Neural progenitor cell (in vitro differentiated cells): ENCODE measurements at regions not wholly inside any gene's neighbourhood (a gene's known extent, or its start where the extent isn't known, plus 50 kb on each side); places are given as distances from the start of the nearest gene placed in this dataset.

Source experiments
- DNase-seq: peaks from one replicate; pipeline ENCODE4 v3.0.0-alpha.2; 2016; ENCODE audit warnings: low spot score
- H2AFZ ChIP-seq: fragments of 200-600 bp; sonication (generic); replicated peaks from 2 replicates; pipeline ENCODE4 v1.6.1; 2016; ENCODE audit warnings: antibody characterized with exemption
- H3F3A ChIP-seq: fragments of 200-600 bp; sonication (generic); 2 replicates; pipeline ENCODE4 v1.6.1; 2016; ENCODE audit warnings: antibody characterized with exemption, low read depth
- H3K27ac ChIP-seq: fragments of 200-600 bp; sonication (generic); 2 replicates; pipeline ENCODE4 v1.5.1; 2016; ENCODE audit warnings: mild to moderate bottlenecking
- H3K27me3 ChIP-seq: fragments of 200-600 bp; sonication (generic); 2 replicates; pipeline ENCODE4 v1.6.1; 2016; ENCODE audit warnings: mild to moderate bottlenecking, moderate library complexity
- H3K36me3 ChIP-seq: fragments of 200-600 bp; sonication (generic); 2 replicates; pipeline ENCODE4 v1.5.1; 2016
- H3K4me1 ChIP-seq: fragments of 200-600 bp; sonication (generic); 2 replicates; pipeline ENCODE4 v1.6.1; 2016; ENCODE audit warnings: mixed run types
- H3K4me2 ChIP-seq: fragments of 200-600 bp; sonication (generic); 2 replicates; pipeline ENCODE4 v1.6.1; 2016
- H3K4me3 ChIP-seq: fragments of 200-600 bp; sonication (generic); 2 replicates; pipeline ENCODE4 v1.5.1; 2016
- H3K79me2 ChIP-seq: fragments of 200-600 bp; sonication (generic); 2 replicates; pipeline ENCODE4 v1.6.1; 2016; ENCODE audit warnings: low read depth
- H3K9ac ChIP-seq: fragments of 200-600 bp; sonication (generic); 2 replicates; pipeline ENCODE4 v1.6.1; 2016
- H3K9me3 ChIP-seq: fragments of 200-600 bp; sonication (generic); 2 replicates; pipeline ENCODE4 v1.5.1; 2016; ENCODE audit warnings: low read depth
- H4K20me1 ChIP-seq: fragments of 200-600 bp; sonication (generic); 2 replicates; pipeline ENCODE4 v1.6.1; 2016; ENCODE audit warnings: low read depth
- H3K27ac Mint-ChIP-seq: 3 replicates; pipeline ENCODE4 v1.8.0; 2021; ENCODE audit warnings: mixed read lengths
- H3K27me3 Mint-ChIP-seq: 2 replicates; pipeline ENCODE4 v1.8.0; 2022; ENCODE audit warnings: low read depth, mild to moderate bottlenecking, inconsistent platforms, moderate library complexity, mixed read lengths; ENCODE audit not compliant: insufficient read depth
- H3K36me3 Mint-ChIP-seq: 3 replicates; pipeline ENCODE4 v1.8.0; 2021; ENCODE audit warnings: mixed read lengths
- H3K4me1 Mint-ChIP-seq: 3 replicates; pipeline ENCODE4 v1.8.0; 2021; ENCODE audit warnings: mixed read lengths
- H3K4me3 Mint-ChIP-seq: 3 replicates; pipeline ENCODE4 v1.8.0; 2021; ENCODE audit warnings: mild to moderate bottlenecking, moderate library complexity, mixed read lengths
- H3K9me3 Mint-ChIP-seq: 3 replicates; pipeline ENCODE4 v1.8.0; 2020; ENCODE audit warnings: mixed read lengths
- CTCF ChIP-seq: fragments of 200-600 bp; sonication (generic); IDR thresholded peaks from 2 replicates; pipeline ENCODE4 v1.5.1; 2017; ENCODE audit warnings: antibody characterized with exemption, mild to moderate bottlenecking
- EZH2 ChIP-seq: fragments of 200-600 bp; sonication (generic); IDR thresholded peaks from 2 replicates; pipeline ENCODE4 v1.6.1; 2017; ENCODE audit warnings: antibody characterized with exemption, mild to moderate bottlenecking, moderate library complexity
- EZH2phosphoT487 ChIP-seq: fragments of 200-600 bp; sonication (generic); IDR thresholded peaks from 2 replicates; pipeline ENCODE4 v1.6.1; 2017; ENCODE audit warnings: antibody characterized with exemption

- Histone ChIP-seq H3F3A (no peaks in the 10 kb centered on the region), H4K20me1 (no peaks in the 10 kb centered on the region)
- TF ChIP-seq EZH2 (no peak), EZH2phosphoT487 (no peak), CTCF (no peak)
These were observed 321.1 kb downstream of the SOX9 start for GRCh38 chr17:72441909-72442308.

GRCh38 chr17:72444517-72445054 lies 323.8 kb downstream of the SOX9 start:
- no peaks in the 10 kb centered on the region for H3K9me3 ChIP-seq
- H3K4me2 ChIP-seq = no peak overlapping the region
- Mint-ChIP-seq H3K36me3 (peaks cover 3% of the 10 kb centered on the region), H3K9me3 (peaks cover 6% of the 10 kb centered on the region), H3K27me3 (no peaks in the 10 kb centered on the region), H3K27ac (no peak overlapping the region), H3K4me3 (no peak overlapping the region), H3K4me1 (peaks cover 4% of the 10 kb centered on the region)
- no peaks in the 10 kb centered on the region for H4K20me1 ChIP-seq
- no peaks in the 10 kb centered on the region for H3K27me3 ChIP-seq
- H3K36me3 ChIP-seq = no peaks in the 10 kb centered on the region
- H3K27ac ChIP-seq = no peak overlapping the region
- H2AFZ ChIP-seq = no peak overlapping the region
- H3K4me1 ChIP-seq = no peaks in the 10 kb centered on the region
- TF ChIP-seq CTCF (no peak), EZH2phosphoT487 (no peak), EZH2 (no peak)
- no peaks in the 10 kb centered on the region for H3K79me2 ChIP-seq
- H3F3A ChIP-seq = no peaks in the 10 kb centered on the region
- H3K9ac ChIP-seq = no peak overlapping the region
- no peak for DNase-seq
- no peak overlapping the region for H3K4me3 ChIP-seq

More at GRCh38 chr17:72441909-72442308, 321.1 kb downstream of the SOX9 start:
- H3K27ac Mint-ChIP-seq = no peak overlapping the region
- Histone ChIP-seq H3K9ac (no peak overlapping the region), H3K4me1 (no peaks in the 10 kb centered on the region), H3K4me3 (no peak overlapping the region), H3K4me2 (no peak overlapping the region), H3K79me2 (no peaks in the 10 kb centered on the region), H3K9me3 (no peaks in the 10 kb centered on the region), H3K27ac (no peak overlapping the region), H3K36me3 (no peaks in the 10 kb centered on the region), H2AFZ (no peak overlapping the region), H3K27me3 (no peaks in the 10 kb centered on the region)
- no peaks in the 10 kb centered on the region for H3K27me3 Mint-ChIP-seq
- peaks cover 4% of the 10 kb centered on the region for H3K36me3 Mint-ChIP-seq
- peaks cover 9% of the 10 kb centered on the region for H3K9me3 Mint-ChIP-seq
- no peak for DNase-seq
- no peak overlapping the region for H3K4me3 Mint-ChIP-seq
- no peaks in the 10 kb centered on the region for H3K4me1 Mint-ChIP-seq

DNA sequence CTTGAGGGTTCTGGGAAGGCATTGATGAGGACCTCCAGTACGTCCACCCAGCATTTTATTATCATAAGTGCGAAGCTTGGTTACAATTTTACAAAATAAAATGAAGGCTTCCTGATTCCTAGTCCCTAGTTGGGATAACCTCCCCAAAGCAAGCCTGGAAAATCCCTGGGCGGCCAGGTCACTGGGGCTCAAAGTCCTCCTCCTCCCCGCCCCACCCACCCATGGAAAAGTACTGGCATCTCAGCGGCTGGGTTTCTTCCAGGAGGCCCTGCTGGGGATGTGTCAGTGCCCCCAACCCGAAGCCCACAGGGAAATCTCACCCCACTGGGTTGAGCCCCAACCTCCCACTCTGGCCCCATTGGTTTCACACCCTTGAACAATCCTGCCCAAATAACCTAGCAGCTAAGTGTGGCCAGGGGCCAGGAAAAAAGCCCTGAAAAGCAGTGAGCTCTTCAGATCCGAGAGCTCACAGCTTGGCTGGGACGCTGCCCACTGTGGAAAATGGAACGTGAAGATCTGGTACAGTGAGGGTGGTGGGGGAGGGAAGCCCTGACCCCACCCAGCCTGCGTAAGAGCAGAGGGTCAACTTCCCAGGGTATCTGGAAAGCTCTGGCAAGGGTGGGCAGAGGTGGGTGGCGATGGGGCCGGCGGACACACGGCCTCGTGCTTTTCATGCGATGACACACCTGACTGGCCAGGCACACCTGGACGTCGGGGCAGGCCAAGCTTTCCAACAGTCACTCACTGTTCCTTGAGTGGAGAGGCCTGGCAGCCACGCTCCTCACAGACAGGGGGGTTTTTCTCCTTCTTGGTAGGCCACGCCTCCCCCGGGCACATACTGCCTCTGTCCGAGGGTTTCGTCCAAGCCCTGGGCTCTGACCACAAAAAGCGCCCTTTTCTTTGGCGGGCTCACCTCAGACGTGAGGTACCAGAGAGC lies 324.5 kb downstream of the SOX9 start:
- H3K27me3 ChIP-seq = no peaks in the 10 kb centered on the region
- no peaks in the 10 kb centered on the region for H3K79me2 ChIP-seq
- no peaks in the 10 kb centered on the region for H3F3A ChIP-seq
- Mint-ChIP-seq H3K4me1 (peaks cover 4% of the 10 kb centered on the region), H3K4me3 (no peak overlapping the region), H3K27ac (no peak overlapping the region), H3K27me3 (no peaks in the 10 kb centered on the region), H3K9me3 (peaks cover 3% of the 10 kb centered on the region), H3K36me3 (no peaks in the 10 kb centered on the region)
- TF ChIP-seq CTCF (no peak), EZH2 (no peak), EZH2phosphoT487 (no peak)
- no peak for DNase-seq
- H2AFZ ChIP-seq = no peak overlapping the region
- no peak overlapping the region for H3K27ac ChIP-seq
- H3K9ac ChIP-seq = no peak overlapping the region
- H3K4me2 ChIP-seq = no peak overlapping the region
- H4K20me1 ChIP-seq = no peaks in the 10 kb centered on the region
- H3K4me3 ChIP-seq = no peak overlapping the region
- H3K4me1 ChIP-seq = no peaks in the 10 kb centered on the region
- no peaks in the 10 kb centered on the region for H3K9me3 ChIP-seq
- H3K36me3 ChIP-seq = no peaks in the 10 kb centered on the region
